ENCODE measurements at regions not wholly inside any gene's neighbourhood (a gene's known extent, or its start where the extent isn't known, plus 50 kb on each side); places are given as distances from the start of the nearest gene placed in this dataset.

DNA sequence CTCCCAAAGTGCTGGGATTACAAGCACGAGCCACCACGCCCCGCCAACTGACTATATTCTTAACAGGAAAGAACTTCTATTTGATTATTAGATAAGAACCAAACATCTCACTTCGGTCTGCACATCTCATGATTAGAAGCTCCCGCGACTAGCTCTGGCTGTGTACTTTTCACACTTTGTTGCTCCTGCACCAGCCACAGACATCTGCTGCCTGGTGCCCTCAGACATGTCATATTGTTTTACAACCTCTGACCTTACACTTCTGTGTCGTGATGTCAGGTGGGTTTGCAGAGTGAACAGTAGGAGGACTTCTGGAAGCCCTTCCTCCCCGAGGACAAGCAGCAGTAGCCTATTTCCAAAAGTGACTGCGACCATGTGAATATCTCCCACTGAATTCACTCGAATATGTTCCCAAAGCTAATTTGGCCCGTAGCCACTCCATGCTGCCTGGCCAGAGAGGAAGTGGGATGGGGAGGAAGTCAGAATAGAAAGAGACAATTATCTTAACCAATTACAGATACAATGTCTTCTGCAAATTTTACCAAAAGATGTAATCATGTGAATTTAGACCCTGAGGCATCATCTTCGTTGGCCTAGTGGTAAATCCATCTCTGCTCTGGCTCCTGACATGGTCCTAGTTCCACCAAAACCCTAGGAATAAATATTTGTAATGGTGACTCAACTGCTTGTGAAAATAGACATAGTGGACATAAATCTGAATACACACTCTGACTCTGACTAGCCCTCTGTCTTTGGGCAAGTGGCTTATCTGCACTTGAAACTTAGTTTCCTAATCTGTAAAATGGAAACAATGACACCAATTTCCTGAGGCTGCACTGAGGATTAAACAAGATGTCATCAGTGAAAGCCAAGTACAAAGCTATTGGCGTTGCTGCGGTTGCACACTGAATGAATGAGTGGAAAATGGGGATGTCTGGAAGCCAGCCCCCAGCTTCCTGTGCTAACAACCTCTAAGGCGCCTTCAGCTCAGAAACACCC is 406.1 kb downstream of the LRATD1 start:
- TF ChIP-seq MAFK (IDR thresholded peaks at IDR 0.05; ENCODE audit: low read depth, low read length) (no peak), POLR2AphosphoS5 (IDR thresholded peaks at IDR 0.05; ENCODE audit: low read depth, low read length) (no peak), JUN (IDR thresholded peaks at IDR 0.05; ENCODE audit: low read depth, low read length) (no peak), EZH2 (IDR thresholded peaks at IDR 0.05; ENCODE audit: low read depth, low read length, severe bottlenecking) (no peak), POLR2A (IDR thresholded peaks at IDR 0.05; ENCODE audit: control extremely low read depth in 1 of 2, low read depth in 2 of 2, low read length in 2 of 2) (no peak)
- TF ChIP-seq, protein P1, sequence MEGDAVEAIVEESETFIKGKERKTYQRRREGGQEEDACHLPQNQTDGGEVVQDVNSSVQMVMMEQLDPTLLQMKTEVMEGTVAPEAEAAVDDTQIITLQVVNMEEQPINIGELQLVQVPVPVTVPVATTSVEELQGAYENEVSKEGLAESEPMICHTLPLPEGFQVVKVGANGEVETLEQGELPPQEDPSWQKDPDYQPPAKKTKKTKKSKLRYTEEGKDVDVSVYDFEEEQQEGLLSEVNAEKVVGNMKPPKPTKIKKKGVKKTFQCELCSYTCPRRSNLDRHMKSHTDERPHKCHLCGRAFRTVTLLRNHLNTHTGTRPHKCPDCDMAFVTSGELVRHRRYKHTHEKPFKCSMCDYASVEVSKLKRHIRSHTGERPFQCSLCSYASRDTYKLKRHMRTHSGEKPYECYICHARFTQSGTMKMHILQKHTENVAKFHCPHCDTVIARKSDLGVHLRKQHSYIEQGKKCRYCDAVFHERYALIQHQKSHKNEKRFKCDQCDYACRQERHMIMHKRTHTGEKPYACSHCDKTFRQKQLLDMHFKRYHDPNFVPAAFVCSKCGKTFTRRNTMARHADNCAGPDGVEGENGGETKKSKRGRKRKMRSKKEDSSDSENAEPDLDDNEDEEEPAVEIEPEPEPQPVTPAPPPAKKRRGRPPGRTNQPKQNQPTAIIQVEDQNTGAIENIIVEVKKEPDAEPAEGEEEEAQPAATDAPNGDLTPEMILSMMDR (IDR thresholded peaks at IDR 0.05; ENCODE audit: control extremely low read depth in 1 of 3, insufficient read depth in 1 of 3, low read depth in 1 of 3, low read length in 3 of 3): no peak
